ENCODE measurements at regions not wholly inside any gene's neighbourhood (a gene's known extent, or its start where the extent isn't known, plus 50 kb on each side); places are given as distances from the start of the nearest gene placed in this dataset.

GRCh38 chr17:73722165-73722564 lies 77.9 kb upstream of the SDK2 start:
- Histone ChIP-seq H3K4me1 (ENCODE audit: control insufficient read depth, insufficient read depth, low read length) (no peaks in the 10 kb centered on the region), H3K27ac (ENCODE audit: low read length) (no peak overlapping the region), H3K9me3 (ENCODE audit: control insufficient read depth, insufficient read depth, low read depth, low read length) (no peaks in the 10 kb centered on the region), H3K36me3 (ENCODE audit: control insufficient read depth, insufficient read depth, low read length) (no peaks in the 10 kb centered on the region), H3K4me3 (ENCODE audit: low read depth in 2 of 2, low read length in 2 of 2) (no peak overlapping the region), H3K27me3 (ENCODE audit: control insufficient read depth, insufficient read depth, low read length) (peaks cover 8% of the 10 kb centered on the region; the same call in 1 of the 2 replicates)
- no peak for DNase-seq (ENCODE audit: low read depth, low spot score)
- no TSS peak for BruUV-seq (replicated peaks)
- POLR2A ChIA-PET: no interaction called here
- intact Hi-C loops (cut with micrococcal nuclease; ENCODE audit: unreplicated experiment): no loop called here
- no peak for TF ChIP-seq POLR2AphosphoS5 (IDR thresholded peaks at IDR 0.05; ENCODE audit: low read depth, low read length)
- TF ChIP-seq CTCF (IDR thresholded peaks at IDR 0.05): no peak
- no peak for TF ChIP-seq SIN3A (IDR thresholded peaks at IDR 0.05; ENCODE audit: borderline replicate concordance, insufficient read depth, low read depth, low read length)
- no peak for TF ChIP-seq REST (IDR thresholded peaks at IDR 0.05; ENCODE audit: insufficient read depth in 1 of 2, low read depth in 2 of 2, low read length in 1 of 2)
- TF ChIP-seq TCF7L2 (IDR thresholded peaks at IDR 0.05; ENCODE audit: low read depth, low read length): no peak
- no peak for ATAC-seq
- CTCF ChIA-PET: no interaction called here
- in situ Hi-C loops (cut with HindIII; ENCODE audit: low pct_unique_long_range_greater_than_20kb, low sequenced_read_pairs): no loop called here

- Histone ChIP-seq H3K27ac (ENCODE audit: low read length) (no peak overlapping the region), H3K9me3 (ENCODE audit: control insufficient read depth, insufficient read depth, low read depth, low read length) (no peaks in the 10 kb centered on the region), H3K36me3 (ENCODE audit: control insufficient read depth, insufficient read depth, low read length) (no peaks in the 10 kb centered on the region), H3K4me3 (ENCODE audit: low read depth in 2 of 2, low read length in 2 of 2) (no peak overlapping the region), H3K27me3 (ENCODE audit: control insufficient read depth, insufficient read depth, low read length) (peaks cover 11% of the 10 kb centered on the region; the same call in 1 of the 2 replicates), H3K4me1 (ENCODE audit: control insufficient read depth, insufficient read depth, low read length) (no peaks in the 10 kb centered on the region)
- in situ Hi-C loops (cut with HindIII; ENCODE audit: low pct_unique_long_range_greater_than_20kb, low sequenced_read_pairs): no loop called here
- TF ChIP-seq TCF7L2 (IDR thresholded peaks at IDR 0.05; ENCODE audit: low read depth, low read length) (no peak), SIN3A (IDR thresholded peaks at IDR 0.05; ENCODE audit: borderline replicate concordance, insufficient read depth, low read depth, low read length) (no peak), POLR2AphosphoS5 (IDR thresholded peaks at IDR 0.05; ENCODE audit: low read depth, low read length) (no peak), CTCF (IDR thresholded peaks at IDR 0.05) (no peak), REST (IDR thresholded peaks at IDR 0.05; ENCODE audit: insufficient read depth in 1 of 2, low read depth in 2 of 2, low read length in 1 of 2) (no peak)
- ATAC-seq (no peak), DNase-seq (ENCODE audit: low read depth, low spot score) (no peak)
- BruUV-seq (replicated peaks): no TSS peak
- POLR2A ChIA-PET: no interaction called here
- CTCF ChIA-PET: no interaction called here
- intact Hi-C loops (cut with micrococcal nuclease; ENCODE audit: unreplicated experiment): no loop called here
Measured at GRCh38 chr17:73723317-73723716, 79.1 kb upstream of the SDK2 start.

All from Panc1 (cell line).